GM12878 (cell line): ENCODE measurements at regions not wholly inside any gene's neighbourhood (a gene's known extent, or its start where the extent isn't known, plus 50 kb on each side); places are given as distances from the start of the nearest gene placed in this dataset.

Source experiments
- CEBPB ChIP-seq, 2 experiments: fragments of 150-350 bp in 1 of 2; IDR thresholded peaks; 2 replicates each; pipeline ENCODE4 v1.6.1; 2012 to 2014; ENCODE audit warnings: low read depth in 2 of 2, low read length in 2 of 2, borderline replicate concordance in 1 of 2, inconsistent platforms in 1 of 2
- KDM1A ChIP-seq: fragments of 200-600 bp; sonication (generic); IDR thresholded peaks from 2 replicates; pipeline ENCODE4 v1.6.1; 2016; ENCODE audit warnings: borderline replicate concordance
- NBN ChIP-seq: fragments of 450-650 bp; IDR thresholded peaks from 2 replicates; pipeline ENCODE4 v1.6.1; 2016
- SMARCA5 ChIP-seq: fragments of 450-650 bp; IDR thresholded peaks from 2 replicates; pipeline ENCODE4 v1.6.1; 2017; ENCODE audit warnings: mild to moderate bottlenecking
- TARDBP ChIP-seq: IDR thresholded peaks from 2 replicates; pipeline ENCODE4 v1.6.1; 2016; ENCODE audit warnings: borderline replicate concordance
- TCF12 ChIP-seq: IDR thresholded peaks from 2 replicates; pipeline ENCODE4 v1.6.1; 2011; ENCODE audit warnings: low read depth, mild to moderate bottlenecking, low read length
- YY1 ChIP-seq: IDR thresholded peaks from 2 replicates; pipeline ENCODE4 v1.6.1; 2011; ENCODE audit warnings: low read depth, mild to moderate bottlenecking, low read length
- ZNF24 ChIP-seq: fragments of 450-650 bp; IDR thresholded peaks from 2 replicates; pipeline ENCODE4 v1.6.1; 2017; ENCODE audit warnings: antibody characterized with exemption, mild to moderate bottlenecking
- TF ChIP-seq, protein P1 (sequence below), 3 experiments: IDR thresholded peaks in 2 of 3; conservative IDR thresholded peaks in 1 of 3; 2 replicates each; pipeline ENCODE4 v1.5.1; 2011; ENCODE audit warnings: low read depth in 3 of 3, low read length in 3 of 3, mild to moderate bottlenecking in 3 of 3, control low read depth in 2 of 3, moderate library complexity in 2 of 3, inconsistent platforms in 1 of 3, mixed read lengths in 1 of 3; ENCODE audit not compliant: control insufficient read depth in 2 of 3, insufficient read depth in 1 of 3; ENCODE audit errors: extremely low read depth in 1 of 3
- TF ChIP-seq, protein P2 (sequence below): IDR thresholded peaks from 2 replicates; pipeline ENCODE4 v1.6.1; 2011; ENCODE audit warnings: low read depth, low read length, improper control_type of control experiment, borderline replicate concordance
- TF ChIP-seq, protein P3 (sequence below): IDR thresholded peaks from 2 replicates; pipeline ENCODE4 v1.6.1; 2012; ENCODE audit warnings: mild to moderate bottlenecking, low read depth, low read length

DNA sequence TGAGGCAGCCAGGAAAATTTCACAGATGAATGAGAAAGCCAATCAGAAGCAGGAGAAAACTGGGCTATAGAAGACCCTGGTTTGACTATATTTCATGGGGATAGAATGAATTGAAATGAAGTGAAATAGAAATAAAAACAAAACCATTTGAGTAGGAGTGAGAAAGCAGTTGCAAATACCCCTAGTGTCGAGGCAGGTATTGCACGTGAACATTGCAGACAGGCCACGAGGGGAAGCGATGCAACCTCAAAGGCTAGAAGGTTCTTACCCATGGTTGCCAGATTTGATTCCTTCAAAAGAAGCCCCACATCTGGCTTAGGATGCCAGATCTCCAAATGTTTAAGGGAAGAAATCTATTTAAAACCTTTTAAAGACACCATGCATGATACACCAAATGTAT lies 648.9 kb downstream of the VRK1 start:
- TF ChIP-seq, protein P1, sequence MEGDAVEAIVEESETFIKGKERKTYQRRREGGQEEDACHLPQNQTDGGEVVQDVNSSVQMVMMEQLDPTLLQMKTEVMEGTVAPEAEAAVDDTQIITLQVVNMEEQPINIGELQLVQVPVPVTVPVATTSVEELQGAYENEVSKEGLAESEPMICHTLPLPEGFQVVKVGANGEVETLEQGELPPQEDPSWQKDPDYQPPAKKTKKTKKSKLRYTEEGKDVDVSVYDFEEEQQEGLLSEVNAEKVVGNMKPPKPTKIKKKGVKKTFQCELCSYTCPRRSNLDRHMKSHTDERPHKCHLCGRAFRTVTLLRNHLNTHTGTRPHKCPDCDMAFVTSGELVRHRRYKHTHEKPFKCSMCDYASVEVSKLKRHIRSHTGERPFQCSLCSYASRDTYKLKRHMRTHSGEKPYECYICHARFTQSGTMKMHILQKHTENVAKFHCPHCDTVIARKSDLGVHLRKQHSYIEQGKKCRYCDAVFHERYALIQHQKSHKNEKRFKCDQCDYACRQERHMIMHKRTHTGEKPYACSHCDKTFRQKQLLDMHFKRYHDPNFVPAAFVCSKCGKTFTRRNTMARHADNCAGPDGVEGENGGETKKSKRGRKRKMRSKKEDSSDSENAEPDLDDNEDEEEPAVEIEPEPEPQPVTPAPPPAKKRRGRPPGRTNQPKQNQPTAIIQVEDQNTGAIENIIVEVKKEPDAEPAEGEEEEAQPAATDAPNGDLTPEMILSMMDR (IDR thresholded peaks at IDR 0.05 in 2 of 3, conservative IDR thresholded peaks at IDR 0.05 in 1 of 3; ENCODE audit: control insufficient read depth in 2 of 3, extremely low read depth in 1 of 3, insufficient read depth in 1 of 3, low read depth in 3 of 3, low read length in 3 of 3), result no peak
- TF ChIP-seq, protein P2, sequence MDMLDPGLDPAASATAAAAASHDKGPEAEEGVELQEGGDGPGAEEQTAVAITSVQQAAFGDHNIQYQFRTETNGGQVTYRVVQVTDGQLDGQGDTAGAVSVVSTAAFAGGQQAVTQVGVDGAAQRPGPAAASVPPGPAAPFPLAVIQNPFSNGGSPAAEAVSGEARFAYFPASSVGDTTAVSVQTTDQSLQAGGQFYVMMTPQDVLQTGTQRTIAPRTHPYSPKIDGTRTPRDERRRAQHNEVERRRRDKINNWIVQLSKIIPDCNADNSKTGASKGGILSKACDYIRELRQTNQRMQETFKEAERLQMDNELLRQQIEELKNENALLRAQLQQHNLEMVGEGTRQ, result no peak
- TF ChIP-seq YY1, result no peak
- TF ChIP-seq, protein P3, sequence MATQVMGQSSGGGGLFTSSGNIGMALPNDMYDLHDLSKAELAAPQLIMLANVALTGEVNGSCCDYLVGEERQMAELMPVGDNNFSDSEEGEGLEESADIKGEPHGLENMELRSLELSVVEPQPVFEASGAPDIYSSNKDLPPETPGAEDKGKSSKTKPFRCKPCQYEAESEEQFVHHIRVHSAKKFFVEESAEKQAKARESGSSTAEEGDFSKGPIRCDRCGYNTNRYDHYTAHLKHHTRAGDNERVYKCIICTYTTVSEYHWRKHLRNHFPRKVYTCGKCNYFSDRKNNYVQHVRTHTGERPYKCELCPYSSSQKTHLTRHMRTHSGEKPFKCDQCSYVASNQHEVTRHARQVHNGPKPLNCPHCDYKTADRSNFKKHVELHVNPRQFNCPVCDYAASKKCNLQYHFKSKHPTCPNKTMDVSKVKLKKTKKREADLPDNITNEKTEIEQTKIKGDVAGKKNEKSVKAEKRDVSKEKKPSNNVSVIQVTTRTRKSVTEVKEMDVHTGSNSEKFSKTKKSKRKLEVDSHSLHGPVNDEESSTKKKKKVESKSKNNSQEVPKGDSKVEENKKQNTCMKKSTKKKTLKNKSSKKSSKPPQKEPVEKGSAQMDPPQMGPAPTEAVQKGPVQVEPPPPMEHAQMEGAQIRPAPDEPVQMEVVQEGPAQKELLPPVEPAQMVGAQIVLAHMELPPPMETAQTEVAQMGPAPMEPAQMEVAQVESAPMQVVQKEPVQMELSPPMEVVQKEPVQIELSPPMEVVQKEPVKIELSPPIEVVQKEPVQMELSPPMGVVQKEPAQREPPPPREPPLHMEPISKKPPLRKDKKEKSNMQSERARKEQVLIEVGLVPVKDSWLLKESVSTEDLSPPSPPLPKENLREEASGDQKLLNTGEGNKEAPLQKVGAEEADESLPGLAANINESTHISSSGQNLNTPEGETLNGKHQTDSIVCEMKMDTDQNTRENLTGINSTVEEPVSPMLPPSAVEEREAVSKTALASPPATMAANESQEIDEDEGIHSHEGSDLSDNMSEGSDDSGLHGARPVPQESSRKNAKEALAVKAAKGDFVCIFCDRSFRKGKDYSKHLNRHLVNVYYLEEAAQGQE, result no peak
- TF ChIP-seq SMARCA5, result no peak
- no peak for TF ChIP-seq NBN
- no peak for TF ChIP-seq KDM1A
- TF ChIP-seq TCF12, result no peak
- no peak for TF ChIP-seq TARDBP
- no peak; a peak in 1 of 4 replicates for TF ChIP-seq CEBPB (IDR thresholded peaks at IDR 0.05; ENCODE audit: borderline replicate concordance in 1 of 2, low read depth in 2 of 2, low read length in 2 of 2)
- TF ChIP-seq ZNF24, result no peak
